ENCODE measurements at regions not wholly inside any gene's neighbourhood (a gene's known extent, or its start where the extent isn't known, plus 50 kb on each side); places are given as distances from the start of the nearest gene placed in this dataset.
"Not testable (repeated sequence)": the region's sequence is repeated elsewhere in the genome, so short reads cannot be mapped to it uniquely, and the experiment has no call there.

GRCh38 chr2:60351321-60351720 lies 202.1 kb downstream of the BCL11A start:
- Histone ChIP-seq H3K4me3 (no peak overlapping the region), H4K20me1 (ENCODE audit: insufficient read depth) (no peaks in the 10 kb centered on the region; the same call in 1 of the 2 replicates), H3K4me2 (no peak overlapping the region), H3K9me3 (ENCODE audit: insufficient read depth, low read depth) (no peaks in the 10 kb centered on the region), H3K4me1 (replicated peaks; ENCODE audit: insufficient read depth) (no peaks in the 10 kb centered on the region), H3K27me3 (ENCODE audit: insufficient read depth, low read depth) (peaks cover 60% of the 10 kb centered on the region), H2AFZ (no peak overlapping the region), H3K79me2 (ENCODE audit: low read depth) (no peaks in the 10 kb centered on the region), H3K27ac (no peak overlapping the region), H3K36me3 (ENCODE audit: low read depth) (no peaks in the 10 kb centered on the region), H3K9me2 (ENCODE audit: insufficient read depth) (no peaks in the 10 kb centered on the region), H3F3A (ENCODE audit: insufficient read depth, low read depth) (no peaks in the 10 kb centered on the region)
- no TSS peak for BruUV-seq (replicated peaks)
- ChIA-PET CTCF (no interaction called here), POLR2A (ENCODE audit: unreplicated experiment) (no interaction called here)
- intact Hi-C loops (cut with micrococcal nuclease; ENCODE audit: unreplicated experiment), result no loop called here
- TF ChIP-seq EZH2 (IDR thresholded peaks at IDR 0.05; ENCODE audit: low read depth) (no peak), CTCF (conservative IDR thresholded peaks at IDR 0.05) (no peak)
- no peak for DNase-seq

- Histone ChIP-seq H3K27me3 (ENCODE audit: insufficient read depth, low read depth) (peaks cover 54% of the 10 kb centered on the region), H2AFZ (no peak overlapping the region), H3K4me3 (no peak overlapping the region), H3K4me2 (no peak overlapping the region), H3K79me2 (ENCODE audit: low read depth) (no peaks in the 10 kb centered on the region), H3K4me1 (replicated peaks; ENCODE audit: insufficient read depth) (no peaks in the 10 kb centered on the region), H3K9me3 (ENCODE audit: insufficient read depth, low read depth) (no peaks in the 10 kb centered on the region), H4K20me1 (ENCODE audit: insufficient read depth) (no peaks in the 10 kb centered on the region; the same call in 1 of the 2 replicates), H3K27ac (no peak overlapping the region), H3K9me2 (ENCODE audit: insufficient read depth) (no peaks in the 10 kb centered on the region), H3F3A (ENCODE audit: insufficient read depth, low read depth) (no peaks in the 10 kb centered on the region), H3K36me3 (ENCODE audit: low read depth) (no peaks in the 10 kb centered on the region)
- ChIA-PET POLR2A (ENCODE audit: unreplicated experiment) (no interaction called here), CTCF (no interaction called here)
- no TSS peak for BruUV-seq (replicated peaks)
- TF ChIP-seq CTCF (conservative IDR thresholded peaks at IDR 0.05) (no peak), EZH2 (IDR thresholded peaks at IDR 0.05; ENCODE audit: low read depth) (no peak)
- DNase-seq, result no peak
- intact Hi-C loops (cut with micrococcal nuclease; ENCODE audit: unreplicated experiment), result no loop called here
Measured at GRCh38 chr2:60350791-60351190, 202.7 kb downstream of the BCL11A start.

GRCh38 chr2:60347781-60348180 lies 205.7 kb downstream of the BCL11A start:
- Histone ChIP-seq H3K9me2 (ENCODE audit: insufficient read depth) (no peaks in the 10 kb centered on the region), H4K20me1 (ENCODE audit: insufficient read depth) (no peaks in the 10 kb centered on the region; the same call in 1 of the 2 replicates), H3K4me2 (no peak overlapping the region), H3K79me2 (ENCODE audit: low read depth) (no peaks in the 10 kb centered on the region), H3F3A (ENCODE audit: insufficient read depth, low read depth) (no peaks in the 10 kb centered on the region), H3K36me3 (ENCODE audit: low read depth) (no peaks in the 10 kb centered on the region), H3K27me3 (ENCODE audit: insufficient read depth, low read depth) (peaks cover 26% of the 10 kb centered on the region), H3K27ac (no peak overlapping the region), H3K9me3 (ENCODE audit: insufficient read depth, low read depth) (no peaks in the 10 kb centered on the region), H3K4me1 (replicated peaks; ENCODE audit: insufficient read depth) (no peaks in the 10 kb centered on the region), H2AFZ (no peak overlapping the region), H3K4me3 (no peak overlapping the region)
- no peak for DNase-seq
- CTCF ChIA-PET, result no interaction called here
- intact Hi-C loops (cut with micrococcal nuclease; ENCODE audit: unreplicated experiment), result no loop called here
- POLR2A ChIA-PET (ENCODE audit: unreplicated experiment), result no interaction called here
- TF ChIP-seq EZH2 (IDR thresholded peaks at IDR 0.05; ENCODE audit: low read depth) (no peak), CTCF (conservative IDR thresholded peaks at IDR 0.05) (no peak)
- no TSS peak for BruUV-seq (replicated peaks)

GRCh38 chr2:60342491-60342890 lies 211.0 kb downstream of the BCL11A start:
- H2AFZ ChIP-seq; H4K20me1 ChIP-seq (ENCODE audit: insufficient read depth); H3K79me2 ChIP-seq (ENCODE audit: low read depth); H3K9me2 ChIP-seq (ENCODE audit: insufficient read depth); DNase-seq; H3K4me1 ChIP-seq (replicated peaks; ENCODE audit: insufficient read depth); H3K36me3 ChIP-seq (ENCODE audit: low read depth); BruUV-seq (replicated peaks); H3K4me3 ChIP-seq; H3K9me3 ChIP-seq (ENCODE audit: insufficient read depth, low read depth); intact Hi-C loops (cut with micrococcal nuclease; ENCODE audit: unreplicated experiment); H3K27ac ChIP-seq; CTCF ChIA-PET; H3K4me2 ChIP-seq; H3F3A ChIP-seq (ENCODE audit: insufficient read depth, low read depth); POLR2A ChIA-PET (ENCODE audit: unreplicated experiment): not testable (repeated sequence)
- H3K27me3 ChIP-seq (ENCODE audit: insufficient read depth, low read depth), result peaks cover 17% of the 10 kb centered on the region

All from PC-9 (cell line).